A549 (cell line): ENCODE measurements at regions not wholly inside any gene's neighbourhood (a gene's known extent, or its start where the extent isn't known, plus 50 kb on each side); places are given as distances from the start of the nearest gene placed in this dataset.

Experiments used
- BHLHE40 ChIP-seq: IDR thresholded peaks from 2 replicates; pipeline ENCODE4 v1.6.1; 2012; ENCODE audit warnings: low read depth, low read length, inconsistent platforms
- CBX2 ChIP-seq: fragments of 200-600 bp; sonication (generic); IDR thresholded peaks from 2 replicates; pipeline ENCODE4 v1.6.1; 2016; ENCODE audit warnings: low read depth, mild to moderate bottlenecking, borderline replicate concordance
- CBX8 ChIP-seq: fragments of 200-600 bp; sonication (generic); IDR thresholded peaks from 2 replicates; pipeline ENCODE4 v1.6.1; 2016
- CTCF ChIP-seq: fragments of >200 bp; sonication (Bioruptor Twin); formaldehyde crosslinking; IDR thresholded peaks from 3 replicates; pipeline ENCODE4 v1.5.1; 2016
- HOXA7 ChIP-seq: fragments of 250-450 bp; sonication (Bioruptor Pico); IDR thresholded peaks from 2 replicates; pipeline ENCODE4 v1.5.0; 2020; ENCODE audit warnings: mild to moderate bottlenecking, moderate library complexity
- MAX ChIP-seq: IDR thresholded peaks from 2 replicates; pipeline ENCODE4 v1.6.1; 2012
- NR3C1 ChIP-seq: fragments of >200 bp; sonication (Bioruptor Twin); formaldehyde crosslinking; IDR thresholded peaks from 3 replicates; pipeline ENCODE4 v1.6.1; 2017
- POLR2A ChIP-seq: IDR thresholded peaks from 2 replicates; pipeline ENCODE4 v1.6.1; 2012; ENCODE audit warnings: mild to moderate bottlenecking, low read length

GRCh38 chr1:84062496-84062895 is 63.6 kb upstream of the TTLL7 start:
- TF ChIP-seq CBX2, result no peak
- TF ChIP-seq CTCF, result no peak
- TF ChIP-seq MAX, result no peak
- TF ChIP-seq HOXA7, result no peak
- no peak for TF ChIP-seq CBX8
- no peak for TF ChIP-seq NR3C1
- TF ChIP-seq BHLHE40, result no peak
- TF ChIP-seq POLR2A, result no peak
